ENCODE measurements at regions not wholly inside any gene's neighbourhood (a gene's known extent, or its start where the extent isn't known, plus 50 kb on each side); places are given as distances from the start of the nearest gene placed in this dataset.

DNA sequence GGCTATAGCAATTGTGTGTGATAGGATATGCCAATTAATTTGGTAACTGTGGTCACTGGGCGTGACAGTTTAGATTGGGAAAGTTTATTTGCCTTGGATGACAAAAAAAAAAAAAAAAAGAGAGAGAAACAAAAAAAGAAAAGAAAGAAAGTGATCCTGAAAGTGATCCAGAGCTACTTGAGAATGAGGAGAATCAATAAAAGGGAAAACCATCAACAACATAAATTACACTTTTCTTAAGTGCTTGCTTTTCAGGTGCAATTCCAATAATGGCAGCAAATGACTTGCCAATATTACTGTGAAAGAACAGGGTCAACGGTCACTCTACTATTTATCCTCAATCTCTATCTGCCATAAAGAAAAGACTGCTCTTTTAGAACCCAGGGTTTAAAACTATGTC, 191.8 kb upstream of the SEMA3C start:
- no peak for TF ChIP-seq EZH2 (IDR thresholded peaks at IDR 0.05; ENCODE audit: low read length, missing control alignments)
- TF ChIP-seq CTCF (conservative IDR thresholded peaks at IDR 0.05 in 1 of 2, IDR thresholded peaks at IDR 0.05 in 1 of 2; ENCODE audit: low read depth in 1 of 2, low read length in 2 of 2), result no peak

Measured in fibroblast of lung (primary cell).